Fibroblast of lung (primary cell): ENCODE measurements at regions not wholly inside any gene's neighbourhood (a gene's known extent, or its start where the extent isn't known, plus 50 kb on each side); places are given as distances from the start of the nearest gene placed in this dataset.
A peak's percentile ranks its signal among the peaks of the same experiment; 100 is the strongest.

Experiments
- EZH2 ChIP-seq: IDR thresholded peaks from 2 replicates; pipeline ENCODE4 v1.5.1; 2012; ENCODE audit warnings: low read length, control low read depth, mild to moderate bottlenecking; ENCODE audit errors: missing control alignments
- TF ChIP-seq, protein P1 (sequence below), 2 donors: IDR thresholded peaks in 1 of 2; conservative IDR thresholded peaks in 1 of 2; 1 replicate in 1 of 2; 2 replicates in 1 of 2; pipeline ENCODE4 v1.5.1; 2011 to 2012; ENCODE audit warnings: low read length in 2 of 2, control low read depth in 1 of 2, inconsistent platforms in 1 of 2, low read depth in 1 of 2, mild to moderate bottlenecking in 1 of 2

DNA sequence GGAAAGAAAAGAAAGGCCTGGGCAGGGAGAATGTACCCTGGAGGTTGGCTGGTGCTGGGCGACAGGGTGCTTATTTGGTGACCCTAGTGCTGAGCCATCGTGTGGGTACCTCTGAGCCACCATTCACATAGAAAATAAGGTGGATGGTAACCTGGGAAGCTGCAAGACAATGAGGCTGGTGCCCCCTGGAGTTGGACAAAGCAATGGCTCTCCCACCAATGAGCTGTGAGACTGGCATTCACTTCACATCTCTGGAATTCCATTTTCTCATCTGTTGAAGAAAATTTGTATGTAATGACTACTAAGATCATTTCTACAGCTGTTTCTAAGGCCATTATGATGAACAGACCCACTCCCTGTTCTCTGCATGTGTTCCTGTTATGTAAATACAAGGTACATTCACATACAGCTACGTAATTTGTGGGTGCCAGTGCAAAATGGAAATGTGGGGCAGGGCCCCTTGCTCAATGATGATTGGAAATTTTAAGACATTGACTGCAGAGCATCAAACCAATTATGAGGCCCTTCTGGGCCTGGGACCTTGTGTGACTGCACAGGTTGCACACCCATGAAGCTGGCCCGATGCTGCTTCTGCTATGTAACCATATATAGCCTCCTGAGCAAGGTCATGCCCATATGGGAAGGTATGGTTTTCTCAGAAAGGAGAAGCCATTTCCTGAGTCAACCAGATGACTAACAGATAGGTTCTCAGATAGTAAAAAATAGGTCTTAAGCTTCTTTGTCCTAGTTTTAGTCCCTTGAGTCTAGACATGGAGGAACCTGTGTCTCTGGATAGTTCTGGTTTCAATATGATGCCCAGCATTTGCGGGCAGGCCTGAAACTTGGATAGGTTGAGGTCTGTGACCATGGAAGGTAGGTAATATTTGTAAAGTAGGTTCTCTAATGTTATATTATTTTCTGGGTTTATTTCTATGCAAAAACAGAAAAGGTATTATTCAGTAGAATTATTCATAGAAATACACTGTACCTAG lies 63.4 kb upstream of the IGF1 start:
- TF ChIP-seq, protein P1, sequence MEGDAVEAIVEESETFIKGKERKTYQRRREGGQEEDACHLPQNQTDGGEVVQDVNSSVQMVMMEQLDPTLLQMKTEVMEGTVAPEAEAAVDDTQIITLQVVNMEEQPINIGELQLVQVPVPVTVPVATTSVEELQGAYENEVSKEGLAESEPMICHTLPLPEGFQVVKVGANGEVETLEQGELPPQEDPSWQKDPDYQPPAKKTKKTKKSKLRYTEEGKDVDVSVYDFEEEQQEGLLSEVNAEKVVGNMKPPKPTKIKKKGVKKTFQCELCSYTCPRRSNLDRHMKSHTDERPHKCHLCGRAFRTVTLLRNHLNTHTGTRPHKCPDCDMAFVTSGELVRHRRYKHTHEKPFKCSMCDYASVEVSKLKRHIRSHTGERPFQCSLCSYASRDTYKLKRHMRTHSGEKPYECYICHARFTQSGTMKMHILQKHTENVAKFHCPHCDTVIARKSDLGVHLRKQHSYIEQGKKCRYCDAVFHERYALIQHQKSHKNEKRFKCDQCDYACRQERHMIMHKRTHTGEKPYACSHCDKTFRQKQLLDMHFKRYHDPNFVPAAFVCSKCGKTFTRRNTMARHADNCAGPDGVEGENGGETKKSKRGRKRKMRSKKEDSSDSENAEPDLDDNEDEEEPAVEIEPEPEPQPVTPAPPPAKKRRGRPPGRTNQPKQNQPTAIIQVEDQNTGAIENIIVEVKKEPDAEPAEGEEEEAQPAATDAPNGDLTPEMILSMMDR (conservative IDR thresholded peaks at IDR 0.05 in 1 of 2, IDR thresholded peaks at IDR 0.05 in 1 of 2; ENCODE audit: low read depth in 1 of 2, low read length in 2 of 2), result peak in 1 of 2 donors; percentile 7
- no peak for TF ChIP-seq EZH2
